GM21786 (cell line): ENCODE measurements at regions not wholly inside any gene's neighbourhood (a gene's known extent, or its start where the extent isn't known, plus 50 kb on each side); places are given as distances from the start of the nearest gene placed in this dataset.
"Not testable (repeated sequence)": the region's sequence is repeated elsewhere in the genome, so short reads cannot be mapped to it uniquely, and the experiment has no call there.

Experiments
- ATAC-seq: cut with Tn5 transposase; IDR thresholded peaks from one replicate; pipeline ENCODE4 v1.9.1; 2021; ENCODE audit not compliant: unreplicated experiment

- no peak for ATAC-seq
Measured at GRCh38 chr2:61774351-61774750, 79.5 kb downstream of the FAM161A start.

GRCh38 chr2:61771904-61772845 lies 81.7 kb downstream of the FAM161A start:
- ATAC-seq, result no peak

- ATAC-seq, result no peak
Measured at GRCh38 chr2:61770746-61771145, 83.1 kb downstream of the FAM161A start.

- no peak for ATAC-seq
Measured at GRCh38 chr2:61770298-61770697, 83.6 kb downstream of the FAM161A start.

- ATAC-seq, result no peak
Measured at GRCh38 chr2:61769093-61769675, 84.7 kb downstream of the FAM161A start.

GRCh38 chr2:61764035-61764800 lies 89.6 kb downstream of the FAM161A start:
- ATAC-seq, result peak; percentile 99

- peak; percentile 13 for ATAC-seq
Measured at GRCh38 chr2:61763605-61764034, 90.2 kb downstream of the FAM161A start.

- no peak for ATAC-seq
Measured at GRCh38 chr2:61762292-61762691, 91.6 kb downstream of the FAM161A start.

- no peak for ATAC-seq
Measured at GRCh38 chr2:61759718-61760117, 94.1 kb downstream of the FAM161A start.

GRCh38 chr2:61759005-61759404 lies 94.9 kb downstream of the FAM161A start:
- no peak for ATAC-seq

- no peak for ATAC-seq
Measured at GRCh38 chr2:61758159-61758558, 95.7 kb downstream of the FAM161A start.

GRCh38 chr2:61753512-61753911 lies 100.3 kb downstream of the FAM161A start:
- ATAC-seq, result no peak

GRCh38 chr2:61750624-61751023 lies 103.2 kb downstream of the FAM161A start:
- no peak for ATAC-seq

GRCh38 chr2:61742955-61743354 lies 110.9 kb downstream of the FAM161A start:
- no peak for ATAC-seq

GRCh38 chr2:61737841-61738240 lies 116.0 kb downstream of the FAM161A start:
- ATAC-seq, result no peak

- ATAC-seq, result no peak
Measured at GRCh38 chr2:61736953-61737352, 116.9 kb downstream of the FAM161A start.

- ATAC-seq, result no peak
Measured at GRCh38 chr2:61733563-61733962, 120.3 kb downstream of the FAM161A start.

- no peak for ATAC-seq
Measured at GRCh38 chr2:61732787-61733186, 121.1 kb downstream of the FAM161A start.

- no peak for ATAC-seq
Measured at GRCh38 chr2:61727746-61728145, 126.1 kb downstream of the FAM161A start.

GRCh38 chr2:61726456-61727209 lies 127.2 kb downstream of the FAM161A start:
- ATAC-seq, result no peak

- not testable (repeated sequence) for ATAC-seq
Measured at GRCh38 chr2:61723364-61723763, 130.5 kb downstream of the FAM161A start.
